Uterus (tissue), 3 donors: ENCODE measurements at regions not wholly inside any gene's neighbourhood (a gene's known extent, or its start where the extent isn't known, plus 50 kb on each side); places are given as distances from the start of the nearest gene placed in this dataset.
"Not testable (repeated sequence)": the region's sequence is repeated elsewhere in the genome, so short reads cannot be mapped to it uniquely, and the experiment has no call there.

Experiments used
- DNase-seq, 2 donors: peaks; one replicate each; pipeline ENCODE4 v3.0.0-alpha.2; 2019 to 2020
- H3K27ac ChIP-seq, 2 donors: fragments of 200-600 bp; sonication (generic); 1 replicate in 1 of 2; 2 replicates in 1 of 2; pipeline ENCODE4 v1.5.1; 2016 to 2018
- H3K27me3 ChIP-seq, 2 donors: fragments of 200-600 bp; sonication (generic); one replicate each; pipeline ENCODE4 v1.5.1; 2018 to 2019; ENCODE audit warnings: control low read depth in 1 of 2
- H3K36me3 ChIP-seq, 2 donors: fragments of 200-600 bp; sonication (generic); one replicate each; pipeline ENCODE4 v1.5.1; 2019; ENCODE audit warnings: control low read depth in 1 of 2
- H3K4me1 ChIP-seq, 2 donors: fragments of 200-600 bp; sonication (generic); one replicate each; pipeline ENCODE4 v1.5.1; 2018 to 2019; ENCODE audit warnings: control low read depth in 1 of 2
- H3K4me3 ChIP-seq, 2 donors: fragments of 200-600 bp; sonication (generic); 1 replicate in 1 of 2; 2 replicates in 1 of 2; pipeline ENCODE4 v1.5.1; 2018 to 2019; ENCODE audit warnings: mild to moderate bottlenecking in 1 of 2
- H3K9me3 ChIP-seq, 2 donors: fragments of 200-600 bp; sonication (generic); one replicate each; pipeline ENCODE4 v1.5.1; 2019; ENCODE audit warnings: control low read depth in 1 of 2
- POLR2A ChIP-seq, 2 donors: fragments of 450-650 bp; IDR thresholded peaks; one replicate each; pipeline ENCODE4 v1.6.1; 2016; ENCODE audit warnings: antibody characterized with exemption in 2 of 2, mild to moderate bottlenecking in 1 of 2, moderate library complexity in 1 of 2
- intact Hi-C: fragments of 100-400 bp; cut with DNase I; formaldehyde crosslinking; loops from one replicate; pipeline ENCODE4 v1.15.1; 2023; ENCODE audit warnings: low total_unique reads
- TF ChIP-seq, protein P1 (sequence below), 4 experiments: fragments of 200-600 bp in 2 of 4; fragments of 450-650 bp in 2 of 4; sonication (generic) in 2 of 4; IDR thresholded peaks; one replicate each; pipeline ENCODE4 v1.5.1; 2016 to 2019; ENCODE audit warnings: antibody characterized with exemption in 4 of 4, mild to moderate bottlenecking in 2 of 4, moderate library complexity in 1 of 4
- donor health status: DM: yes; HTN: yes; CAD: no.

DNA sequence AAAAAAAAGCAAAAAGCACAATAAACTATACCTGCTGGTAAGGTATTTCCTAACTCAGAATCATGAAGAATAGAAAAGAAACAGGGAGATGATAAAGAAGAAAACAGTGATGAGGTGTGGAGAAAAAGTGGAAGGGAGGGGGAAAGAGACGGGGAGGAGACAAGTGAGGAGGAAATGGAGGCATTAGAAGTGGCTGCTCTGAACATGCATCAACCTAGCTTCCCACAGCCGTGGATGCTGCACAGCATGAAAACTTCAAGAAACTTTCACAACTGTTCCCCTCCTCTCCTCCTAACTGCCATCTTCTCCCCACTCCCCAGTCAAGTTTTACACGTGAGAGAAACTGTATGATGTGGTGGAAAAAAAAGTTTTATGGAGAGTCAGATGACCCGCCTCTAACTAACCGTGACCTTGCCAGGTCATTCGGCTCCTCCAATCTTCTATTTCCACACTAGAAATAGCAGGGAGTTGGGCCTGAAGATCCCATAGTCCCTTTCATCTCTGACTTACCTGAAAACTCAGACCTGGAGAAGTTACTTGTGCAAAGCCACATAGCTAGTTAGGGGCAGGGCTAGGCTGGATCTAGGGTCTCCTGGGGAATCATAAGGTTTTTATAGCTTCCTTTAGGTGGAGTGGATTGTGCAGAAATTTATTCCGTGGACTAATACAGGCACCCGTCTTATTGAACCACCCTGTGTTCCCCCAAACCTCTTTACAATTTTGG lies 461.9 kb downstream of the KLF5 start:
- no peaks in the 10 kb centered on the region for H3K4me1 ChIP-seq
- no peak overlapping the region for H3K27ac ChIP-seq
- no peak for DNase-seq

DNA sequence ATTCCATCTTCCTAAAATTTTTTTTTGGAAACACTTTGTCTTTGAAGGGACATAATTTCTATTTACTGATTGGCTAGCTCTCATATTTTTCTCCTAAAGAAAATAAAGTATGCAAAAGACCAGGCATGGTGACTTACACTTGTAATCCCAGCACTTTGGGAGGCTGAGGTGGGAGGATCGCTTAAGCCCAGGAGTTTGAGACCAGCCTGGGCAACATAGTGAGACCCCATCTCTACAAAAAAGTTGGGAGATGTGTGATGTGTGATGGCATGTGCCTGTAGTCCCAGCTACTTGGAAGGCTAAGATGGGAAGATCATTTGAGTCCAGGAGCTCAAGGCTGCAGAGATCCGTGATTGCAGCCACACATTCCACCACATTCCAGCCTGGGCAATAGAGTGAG lies 461.3 kb downstream of the KLF5 start:
- intact Hi-C loops, DNase-seq, H3K9me3 ChIP-seq, H3K27me3 ChIP-seq, H3K36me3 ChIP-seq, H3K27ac ChIP-seq, H3K4me1 ChIP-seq, H3K4me3 ChIP-seq: not testable (repeated sequence)

More for the DNA sequence above, 461.9 kb downstream of the KLF5 start:
- Histone ChIP-seq H3K9me3 (no peaks in the 10 kb centered on the region), H3K4me3 (no peak overlapping the region), H3K27me3 (no peaks in the 10 kb centered on the region), H3K36me3 (no peaks in the 10 kb centered on the region)
- intact Hi-C loops, result no loop called here
- TF ChIP-seq, protein P1, sequence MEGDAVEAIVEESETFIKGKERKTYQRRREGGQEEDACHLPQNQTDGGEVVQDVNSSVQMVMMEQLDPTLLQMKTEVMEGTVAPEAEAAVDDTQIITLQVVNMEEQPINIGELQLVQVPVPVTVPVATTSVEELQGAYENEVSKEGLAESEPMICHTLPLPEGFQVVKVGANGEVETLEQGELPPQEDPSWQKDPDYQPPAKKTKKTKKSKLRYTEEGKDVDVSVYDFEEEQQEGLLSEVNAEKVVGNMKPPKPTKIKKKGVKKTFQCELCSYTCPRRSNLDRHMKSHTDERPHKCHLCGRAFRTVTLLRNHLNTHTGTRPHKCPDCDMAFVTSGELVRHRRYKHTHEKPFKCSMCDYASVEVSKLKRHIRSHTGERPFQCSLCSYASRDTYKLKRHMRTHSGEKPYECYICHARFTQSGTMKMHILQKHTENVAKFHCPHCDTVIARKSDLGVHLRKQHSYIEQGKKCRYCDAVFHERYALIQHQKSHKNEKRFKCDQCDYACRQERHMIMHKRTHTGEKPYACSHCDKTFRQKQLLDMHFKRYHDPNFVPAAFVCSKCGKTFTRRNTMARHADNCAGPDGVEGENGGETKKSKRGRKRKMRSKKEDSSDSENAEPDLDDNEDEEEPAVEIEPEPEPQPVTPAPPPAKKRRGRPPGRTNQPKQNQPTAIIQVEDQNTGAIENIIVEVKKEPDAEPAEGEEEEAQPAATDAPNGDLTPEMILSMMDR (IDR thresholded peaks at IDR 0.05), result no peak
- no peak for TF ChIP-seq POLR2A (IDR thresholded peaks at IDR 0.05)

DNA sequence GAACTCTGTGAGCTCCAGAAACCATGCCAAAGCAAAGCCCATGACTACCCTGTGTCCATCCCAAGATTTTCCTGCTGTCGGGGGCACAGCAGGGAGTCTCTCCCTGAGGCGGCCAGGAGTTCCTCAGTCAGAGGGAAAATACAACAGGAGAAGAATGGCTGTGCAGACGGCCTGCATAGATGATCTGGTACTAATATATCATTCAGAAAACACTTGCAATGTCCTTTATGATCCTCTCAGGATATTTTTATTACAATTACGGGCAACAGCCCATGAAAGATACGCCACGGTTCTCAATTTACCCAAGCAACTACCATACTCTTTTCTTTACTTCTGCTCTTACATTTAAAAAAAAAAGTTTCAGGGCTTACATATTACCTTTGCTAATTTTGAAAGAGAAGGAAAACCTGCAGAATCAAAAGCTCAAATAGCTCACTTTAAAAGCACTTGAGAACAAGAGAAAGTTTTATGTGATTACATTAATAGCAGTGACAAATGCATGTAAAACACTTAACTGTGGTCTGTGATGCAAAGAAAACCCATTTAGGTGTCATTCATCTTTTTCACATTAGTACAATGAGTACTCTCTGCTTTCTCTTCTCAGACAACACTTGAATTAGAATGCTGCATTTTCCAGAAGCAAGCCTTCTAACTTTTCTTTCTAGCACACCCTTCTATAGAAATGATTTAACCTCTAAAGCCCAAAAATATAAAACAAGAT lies 460.8 kb downstream of the KLF5 start:
- Histone ChIP-seq H3K27me3 (no peaks in the 10 kb centered on the region), H3K27ac (no peak overlapping the region), H3K9me3 (no peaks in the 10 kb centered on the region), H3K4me1 (no peaks in the 10 kb centered on the region), H3K4me3 (no peak overlapping the region), H3K36me3 (no peaks in the 10 kb centered on the region)
- no peak for DNase-seq
- intact Hi-C loops, result no loop called here
- TF ChIP-seq POLR2A (IDR thresholded peaks at IDR 0.05), result no peak
- TF ChIP-seq, protein P1 (IDR thresholded peaks at IDR 0.05), result no peak

DNA sequence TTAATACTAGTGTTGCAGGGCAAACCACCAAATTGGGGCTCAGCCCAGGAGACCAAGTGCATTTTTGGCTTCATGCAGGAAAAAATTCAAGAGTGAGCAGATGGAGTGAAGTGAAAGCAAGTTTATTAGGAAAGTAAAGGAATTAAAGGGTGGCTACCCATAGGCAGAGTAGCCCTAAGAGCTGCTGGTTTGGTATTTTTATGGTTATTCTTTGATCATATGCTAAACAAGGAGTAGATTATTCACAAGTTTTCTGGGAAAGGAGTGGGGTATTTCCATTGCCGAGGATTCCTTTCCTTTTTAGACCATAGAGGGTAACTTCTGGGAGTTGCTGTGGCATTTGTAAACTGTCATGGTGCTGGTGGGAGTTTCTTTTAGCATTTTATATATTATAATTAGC lies 459.0 kb downstream of the KLF5 start:
- Histone ChIP-seq H3K4me3 (no peak overlapping the region), H3K4me1 (no peaks in the 10 kb centered on the region), H3K27ac (no peak overlapping the region), H3K9me3 (no peaks in the 10 kb centered on the region), H3K27me3 (no peaks in the 10 kb centered on the region), H3K36me3 (no peaks in the 10 kb centered on the region)
- intact Hi-C loops, result no loop called here
- DNase-seq, result no peak
- TF ChIP-seq, protein P1 (IDR thresholded peaks at IDR 0.05), result no peak
- TF ChIP-seq POLR2A (IDR thresholded peaks at IDR 0.05), result no peak

DNA sequence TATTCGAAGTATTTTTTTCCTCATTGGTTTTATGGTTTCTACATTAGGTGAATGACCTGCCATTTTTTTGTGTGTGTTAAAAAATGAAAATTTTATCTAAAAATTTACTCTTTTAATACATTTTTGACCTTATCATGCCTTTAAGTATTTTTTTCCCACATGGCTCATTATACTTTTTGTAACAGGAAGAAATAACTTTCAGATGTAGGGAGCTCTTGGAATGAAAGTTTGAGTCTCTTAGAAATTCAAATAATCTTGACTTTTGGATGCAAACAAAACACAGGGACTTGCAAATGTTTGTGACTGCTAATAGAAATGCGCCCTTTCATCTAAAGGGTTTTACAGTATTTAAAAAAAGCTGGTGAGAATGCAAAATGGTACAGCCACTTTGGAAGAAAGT lies 457.9 kb downstream of the KLF5 start:
- Histone ChIP-seq H3K4me3 (no peak overlapping the region), H3K27me3 (no peaks in the 10 kb centered on the region), H3K27ac (no peak overlapping the region), H3K4me1 (no peaks in the 10 kb centered on the region), H3K36me3 (no peaks in the 10 kb centered on the region), H3K9me3 (no peaks in the 10 kb centered on the region)
- intact Hi-C loops, result no loop called here
- TF ChIP-seq, protein P1 (IDR thresholded peaks at IDR 0.05), result no peak
- no peak for TF ChIP-seq POLR2A (IDR thresholded peaks at IDR 0.05)
- no peak for DNase-seq
